SK-N-SH (cell line): ENCODE measurements at regions not wholly inside any gene's neighbourhood (a gene's known extent, or its start where the extent isn't known, plus 50 kb on each side); places are given as distances from the start of the nearest gene placed in this dataset.

Experiments used
- CTCF ChIA-PET: fragments of 300-600, 350-600 bp; formaldehyde crosslinking; extraction: SDS; loops from one replicate; lab custom pipeline; 2021; lab: Yijun Ruan, JAX
- POLR2A ChIA-PET: fragments of 350-600 bp; sonication (Branson Sonifier 250); formaldehyde crosslinking; extraction: SDS; loops from one replicate; lab custom pipeline; 2020; ENCODE audit warnings: antibody characterized with exemption, inconsistent platforms; lab: Yijun Ruan, JAX
- DNase-seq: peaks from one replicate; pipeline ENCODE4 v3.0.0; 2012
- H2AFZ ChIP-seq: fragments of 200-600 bp; sonication (generic); 2 replicates; pipeline ENCODE4 v1.8.1; 2016; ENCODE audit warnings: antibody characterized with exemption, mild to moderate bottlenecking, low read depth
- H3F3A ChIP-seq: fragments of 200-600 bp; sonication (generic); replicated peaks from 2 replicates; pipeline ENCODE3; 2016; ENCODE audit warnings: antibody characterized with exemption, mild to moderate bottlenecking; ENCODE audit not compliant: insufficient read depth
- H3K27ac ChIP-seq, 2 experiments: fragments of 200-500 bp in 1 of 2; fragments of 200-600 bp in 1 of 2; sonication (Bioruptor generic) in 1 of 2; sonication (generic), shearing (Covaris generic) in 1 of 2; 2 replicates each; pipeline versions ENCODE4 v1.5.1 to v1.6.1; 2014 to 2016; ENCODE audit warnings: low read depth in 2 of 2, inconsistent platforms in 1 of 2, low read length in 1 of 2, mild to moderate bottlenecking in 1 of 2, mixed read lengths in 1 of 2
- H3K27me3 ChIP-seq: fragments of 200-600 bp; sonication (generic), shearing (Covaris generic); 2 replicates; pipeline ENCODE4 v1.6.1; 2016; ENCODE audit warnings: mixed run types; ENCODE audit not compliant: insufficient read depth
- H3K36me3 ChIP-seq, 2 experiments: fragments of 200-500 bp in 1 of 2; fragments of 200-600 bp in 1 of 2; sonication (Bioruptor generic) in 1 of 2; sonication (generic) in 1 of 2; replicated peaks in 1 of 2; 2 replicates each; pipeline versions ENCODE3 to v1.5.1; 2014 to 2016; ENCODE audit warnings: low read length in 1 of 2, mild to moderate bottlenecking in 1 of 2; ENCODE audit not compliant: insufficient read depth in 2 of 2, control insufficient read depth in 1 of 2
- H3K4me1 ChIP-seq, 2 experiments: fragments of 200-500 bp in 1 of 2; fragments of 200-600 bp in 1 of 2; sonication (Bioruptor generic) in 1 of 2; sonication (generic), shearing (Covaris generic) in 1 of 2; 2 replicates each; pipeline versions ENCODE4 v1.5.1 to v1.6.1; 2014 to 2016; ENCODE audit warnings: low read depth in 1 of 2, low read length in 1 of 2, mixed run types in 1 of 2; ENCODE audit not compliant: insufficient read depth in 2 of 2, control insufficient read depth in 1 of 2
- H3K4me2 ChIP-seq: fragments of 200-600 bp; sonication (generic), shearing (Covaris generic); 2 replicates; pipeline ENCODE4 v1.6.1; 2017; ENCODE audit warnings: mixed run types
- H3K4me3 ChIP-seq, 2 experiments: fragments of 200-500 bp in 1 of 2; fragments of 200-600 bp in 1 of 2; sonication (Bioruptor generic) in 1 of 2; sonication (generic), shearing (Covaris generic) in 1 of 2; 2 replicates each; pipeline versions ENCODE4 v1.5.1 to v1.8.1; 2014 to 2016; ENCODE audit warnings: low read depth in 2 of 2, inconsistent platforms in 1 of 2, low read length in 1 of 2, mild to moderate bottlenecking in 1 of 2, mixed read lengths in 1 of 2, moderate library complexity in 1 of 2
- H3K79me2 ChIP-seq: fragments of 200-600 bp; sonication (generic); 2 replicates; pipeline ENCODE4 v1.8.1; 2017; ENCODE audit warnings: mild to moderate bottlenecking; ENCODE audit not compliant: insufficient read depth
- H3K9ac ChIP-seq: fragments of 200-600 bp; sonication (generic); 2 replicates; pipeline ENCODE4 v1.6.1; 2017; ENCODE audit warnings: mixed run types
- H3K9me2 ChIP-seq: fragments of 200-600 bp; sonication (generic); 2 replicates; pipeline ENCODE4 v1.6.1; 2017; ENCODE audit warnings: mixed run types
- H3K9me3 ChIP-seq: fragments of 200-600 bp; sonication (generic); 2 replicates; pipeline ENCODE4 v1.6.1; 2017; ENCODE audit warnings: mixed run types, mild to moderate bottlenecking, moderate library complexity
- H4K20me1 ChIP-seq: fragments of 200-600 bp; sonication (generic); 2 replicates; pipeline ENCODE4 v1.6.1; 2017; ENCODE audit warnings: mild to moderate bottlenecking, mixed run types; ENCODE audit not compliant: insufficient read depth
- CTCF ChIP-seq: fragments of 200-600 bp; sonication (generic); IDR thresholded peaks from 2 replicates; pipeline ENCODE4 v1.6.1; 2017; ENCODE audit warnings: antibody characterized with exemption, mild to moderate bottlenecking, moderate library complexity
- ELF1 ChIP-seq: IDR thresholded peaks from 2 replicates; pipeline ENCODE4 v1.4.0; 2012
- EP300 ChIP-seq, 2 experiments: IDR thresholded peaks; 2 replicates each; pipeline versions ENCODE4 v1.4.0 to v1.6.1; 2012; ENCODE audit warnings: borderline replicate concordance in 1 of 2, low read depth in 1 of 2, low read length in 1 of 2
- EZH2phosphoT487 ChIP-seq: fragments of 200-600 bp; sonication (generic); IDR thresholded peaks from 2 replicates; pipeline ENCODE4 v1.6.1; 2017; ENCODE audit warnings: low read depth, mixed run types, mild to moderate bottlenecking, antibody characterized with exemption, moderate library complexity, borderline replicate concordance
- FOSL2 ChIP-seq: IDR thresholded peaks from 2 replicates; pipeline ENCODE4 v1.4.0; 2012; ENCODE audit warnings: low read depth, mild to moderate bottlenecking, moderate library complexity, borderline replicate concordance
- FOXJ3 ChIP-seq: sonication (generic); formaldehyde crosslinking; IDR thresholded peaks from 2 replicates; pipeline ENCODE4 v1.5.1; 2020; ENCODE audit warnings: mild to moderate bottlenecking, missing genetic modification reagents
- GABPA ChIP-seq: IDR thresholded peaks from 2 replicates; pipeline ENCODE4 v1.4.0; 2012; ENCODE audit warnings: low read depth, mild to moderate bottlenecking
- GATA2 ChIP-seq: sonication (generic); formaldehyde crosslinking; IDR thresholded peaks from 2 replicates; pipeline ENCODE4 v1.5.0; 2020; ENCODE audit warnings: mild to moderate bottlenecking, missing genetic modification reagents
- IRF3 ChIP-seq: fragments of 150-350 bp; IDR thresholded peaks from 2 replicates; pipeline ENCODE4 v1.6.1; 2016; ENCODE audit warnings: mild to moderate bottlenecking, low read depth, low read length
- NFIC ChIP-seq: IDR thresholded peaks from 2 replicates; pipeline ENCODE4 v1.4.0; 2012; ENCODE audit warnings: borderline replicate concordance
- PBX3 ChIP-seq: IDR thresholded peaks from 2 replicates; pipeline ENCODE4; 2012
- POLR2AphosphoS5 ChIP-seq: IDR thresholded peaks from 2 replicates; pipeline ENCODE4 v1.6.1; 2012; ENCODE audit warnings: low read depth, low read length
- RFX5 ChIP-seq: IDR thresholded peaks from 2 replicates; pipeline ENCODE4 v1.6.1; 2012; ENCODE audit warnings: mild to moderate bottlenecking, improper control_type of control experiment, low read length
- RXRA ChIP-seq: IDR thresholded peaks from 2 replicates; pipeline ENCODE4 v1.4.0; 2012; ENCODE audit warnings: low read depth, mild to moderate bottlenecking, borderline replicate concordance
- SMC3 ChIP-seq: IDR thresholded peaks from 2 replicates; pipeline ENCODE4 v1.6.1; 2012; ENCODE audit warnings: low read depth, low read length, improper control_type of control experiment
- USF2 ChIP-seq: fragments of 150-350 bp; IDR thresholded peaks from 2 replicates; pipeline ENCODE4 v1.6.1; 2017; ENCODE audit warnings: antibody characterized with exemption, low read length, low read depth, borderline replicate concordance
- ZBTB33 ChIP-seq: IDR thresholded peaks from 2 replicates; pipeline ENCODE4 v1.4.0; 2012; ENCODE audit warnings: low read depth, borderline replicate concordance
- WGBS: methylation state at CpG from one replicate; pipeline ENCODE4 v1.1.6; 2017; ENCODE audit warnings: low lambda C conversion rate; 5-methylcytosine and 5-hydroxymethylcytosine counted together

- TF ChIP-seq SMC3 (no peak), ZBTB33 (no peak), EZH2phosphoT487 (no peak)
Observed at GRCh38 chr5:168070761-168071160, 220.7 kb upstream of the WWC1 start (continued).

GRCh38 chr5:168072665-168073064 lies 218.8 kb upstream of the WWC1 start:
- WGBS: 65% methylated on average over 6 of the region's 6 CpGs
- Histone ChIP-seq H3K36me3 (no peaks in the 10 kb centered on the region), H3K9me2 (no peaks in the 10 kb centered on the region), H3F3A (no peaks in the 10 kb centered on the region), H3K27ac (no peak overlapping the region), H3K9me3 (no peaks in the 10 kb centered on the region), H4K20me1 (no peaks in the 10 kb centered on the region), H3K79me2 (no peaks in the 10 kb centered on the region), H3K4me1 (peaks cover 0 to 5% of the 10 kb centered on the region in 2 experiments; a peak in 2 of 4 replicates), H2AFZ (no peak overlapping the region), H3K4me3 (no peak overlapping the region), H3K27me3 (no peaks in the 10 kb centered on the region), H3K4me2 (no peak overlapping the region), H3K9ac (no peak overlapping the region)
- no peak for TF ChIP-seq FOSL2
- TF ChIP-seq IRF3: no peak
- TF ChIP-seq PBX3: no peak
- TF ChIP-seq EP300 (IDR thresholded peaks at IDR 0.05; ENCODE audit: borderline replicate concordance in 1 of 2, low read depth in 1 of 2, low read length in 1 of 2): no peak
- TF ChIP-seq NFIC: no peak
- no peak for TF ChIP-seq EZH2phosphoT487
- TF ChIP-seq USF2: no peak
- no peak for TF ChIP-seq FOXJ3 (CRISPR knock-in tag)
- no peak for TF ChIP-seq GATA2 (CRISPR knock-in tag)
- TF ChIP-seq CTCF: no peak
- TF ChIP-seq ELF1: no peak
- TF ChIP-seq RXRA: no peak
- no peak for TF ChIP-seq POLR2AphosphoS5
- no peak for TF ChIP-seq RFX5
- no peak for TF ChIP-seq GABPA
- ChIA-PET POLR2A (no interaction called here), CTCF (no interaction called here)
- DNase-seq: no peak
